ENCODE measurements at regions not wholly inside any gene's neighbourhood (a gene's known extent, or its start where the extent isn't known, plus 50 kb on each side); places are given as distances from the start of the nearest gene placed in this dataset.

DNA sequence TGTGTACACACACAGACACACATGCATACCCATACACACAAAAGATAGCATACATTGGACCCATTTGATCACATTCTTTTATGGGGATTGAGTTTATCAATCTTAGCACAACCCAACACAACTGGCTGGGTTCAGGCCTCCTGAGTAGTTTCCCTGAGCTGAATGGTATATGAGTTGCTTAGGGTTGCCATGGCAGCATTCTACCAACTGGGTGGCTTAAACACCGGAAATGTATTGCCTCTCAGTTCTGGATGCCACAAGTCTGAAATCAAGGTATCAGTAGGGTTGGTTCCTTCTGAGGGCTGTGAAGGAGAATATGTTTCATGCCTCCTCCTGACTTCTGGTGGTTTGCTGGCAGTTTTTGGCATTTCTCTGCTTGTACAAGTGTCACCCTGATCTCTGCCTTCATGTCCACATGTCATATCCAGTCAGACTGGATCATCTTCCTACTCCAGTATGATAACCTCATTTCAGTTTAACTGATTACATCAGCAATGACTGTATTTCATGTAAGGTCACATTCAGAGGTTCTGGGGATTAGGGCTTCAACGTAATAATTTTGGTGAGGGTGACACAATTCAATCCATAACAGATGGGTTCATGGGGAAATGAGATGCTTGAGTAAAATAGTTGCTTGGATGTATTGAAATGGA, 212.7 kb downstream of the KCNE4 start:
- TF ChIP-seq POLR2AphosphoS5 (IDR thresholded peaks at IDR 0.05; ENCODE audit: low read depth) (no peak), GABPA (IDR thresholded peaks at IDR 0.05; ENCODE audit: low read depth) (no peak), SPI1 (IDR thresholded peaks at IDR 0.05; ENCODE audit: borderline replicate concordance, low read depth) (no peak)
- TF ChIP-seq, protein P1, sequence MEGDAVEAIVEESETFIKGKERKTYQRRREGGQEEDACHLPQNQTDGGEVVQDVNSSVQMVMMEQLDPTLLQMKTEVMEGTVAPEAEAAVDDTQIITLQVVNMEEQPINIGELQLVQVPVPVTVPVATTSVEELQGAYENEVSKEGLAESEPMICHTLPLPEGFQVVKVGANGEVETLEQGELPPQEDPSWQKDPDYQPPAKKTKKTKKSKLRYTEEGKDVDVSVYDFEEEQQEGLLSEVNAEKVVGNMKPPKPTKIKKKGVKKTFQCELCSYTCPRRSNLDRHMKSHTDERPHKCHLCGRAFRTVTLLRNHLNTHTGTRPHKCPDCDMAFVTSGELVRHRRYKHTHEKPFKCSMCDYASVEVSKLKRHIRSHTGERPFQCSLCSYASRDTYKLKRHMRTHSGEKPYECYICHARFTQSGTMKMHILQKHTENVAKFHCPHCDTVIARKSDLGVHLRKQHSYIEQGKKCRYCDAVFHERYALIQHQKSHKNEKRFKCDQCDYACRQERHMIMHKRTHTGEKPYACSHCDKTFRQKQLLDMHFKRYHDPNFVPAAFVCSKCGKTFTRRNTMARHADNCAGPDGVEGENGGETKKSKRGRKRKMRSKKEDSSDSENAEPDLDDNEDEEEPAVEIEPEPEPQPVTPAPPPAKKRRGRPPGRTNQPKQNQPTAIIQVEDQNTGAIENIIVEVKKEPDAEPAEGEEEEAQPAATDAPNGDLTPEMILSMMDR (IDR thresholded peaks at IDR 0.05; ENCODE audit: insufficient read depth, low read length), result no peak
